ENCODE measurements at regions not wholly inside any gene's neighbourhood (a gene's known extent, or its start where the extent isn't known, plus 50 kb on each side); places are given as distances from the start of the nearest gene placed in this dataset.

- CTCF ChIA-PET (ENCODE audit: partially characterized antibody), result interaction anchor here (0.6 to 1.4 kb wide), 2 partner anchors 59 to 82 kb away, joined by 3 to 6 read pairs; no protein-coding TSS in a partner anchor
- no peak overlapping the region for H3K4ac ChIP-seq (replicated peaks; ENCODE audit: insufficient read length, low read depth, low read length)
These were observed 468.0 kb downstream of the TSHZ3 start for GRCh38 chr19:30881281-30881680.

More at GRCh38 chr19:30881281-30881680, 468.0 kb downstream of the TSHZ3 start:
- no peak for DNase-seq (ENCODE audit: low read depth in 1 of 2, low spot score in 2 of 2)
- no peak for TF ChIP-seq JUN (IDR thresholded peaks at IDR 0.05; ENCODE audit: low read depth, low read length)
- TF ChIP-seq ASH2L (IDR thresholded peaks at IDR 0.05; ENCODE audit: low read length), result no peak
- no peak for TF ChIP-seq ATF2 (IDR thresholded peaks at IDR 0.05; ENCODE audit: low read length)
- no peak for TF ChIP-seq EP300 (IDR thresholded peaks at IDR 0.05; ENCODE audit: borderline replicate concordance in 1 of 2, low read depth in 2 of 2, low read length in 2 of 2)
- H2BK5ac ChIP-seq (ENCODE audit: low read depth, low read length), result no peak overlapping the region
- H4K8ac ChIP-seq (ENCODE audit: extremely low read depth, insufficient read depth, low read length), result no peak overlapping the region; the same call in 1 of the 2 replicates
- H3K4me3 ChIP-seq (ENCODE audit: extremely low read depth in 1 of 4, insufficient read depth in 2 of 4, low read depth in 3 of 4, low read length in 4 of 4), result no peak overlapping the region
- H4K20me1 ChIP-seq (replicated peaks in 1 of 2; ENCODE audit: control insufficient read depth in 1 of 2, insufficient read depth in 2 of 2, low read length in 2 of 2), result no peaks in the 10 kb centered on the region
- H3K79me2 ChIP-seq (ENCODE audit: control insufficient read depth in 1 of 2, insufficient read depth in 2 of 2, low read length in 2 of 2), result no peaks in the 10 kb centered on the region
- H3K14ac ChIP-seq (ENCODE audit: insufficient read length), result no peak overlapping the region
- H3K4me2 ChIP-seq (ENCODE audit: insufficient read depth in 1 of 2, low read depth in 2 of 2, low read length in 2 of 2), result no peak overlapping the region
- no peak overlapping the region for H3K18ac ChIP-seq (ENCODE audit: extremely low read depth, low read length)
- H3K9me3 ChIP-seq (ENCODE audit: insufficient read depth in 2 of 2, low read depth in 1 of 2, low read length in 1 of 2), result 0 out of 4 replicates have a peak, but pooled peaks cover 0 to 2% of the 10 kb centered on the region in 2 experiments
- H2BK12ac ChIP-seq (ENCODE audit: low read depth, low read length), result no peak overlapping the region
- no peak overlapping the region for H2AFZ ChIP-seq (ENCODE audit: low read length)
- H3K27ac ChIP-seq (ENCODE audit: low read depth, low read length), result no peak overlapping the region
- peaks cover 0 to under 1% (median 0%) of the 10 kb centered on the region in 4 experiments; a peak in 1 of 7 replicates for H3K4me1 ChIP-seq (replicated peaks in 1 of 4; ENCODE audit: control insufficient read depth in 3 of 4, insufficient read depth in 4 of 4, low read length in 3 of 4)
- no peak for FAIRE-seq
- H4K91ac ChIP-seq (replicated peaks; ENCODE audit: insufficient read length, low read length), result no peak overlapping the region
- H2BK15ac ChIP-seq (ENCODE audit: low read length), result no peak overlapping the region
- H4K5ac ChIP-seq (ENCODE audit: insufficient read length, low read depth, low read length), result no peak overlapping the region
- no peak overlapping the region for H2AK5ac ChIP-seq (ENCODE audit: low read depth, low read length)
- POLR2A ChIA-PET (ENCODE audit: partially characterized antibody), result no interaction called here
- H3K9ac ChIP-seq (replicated peaks in 1 of 4; ENCODE audit: extremely low read depth in 1 of 4, low read depth in 3 of 4, low read length in 3 of 4), result no peak overlapping the region
- H3K23me2 ChIP-seq (ENCODE audit: low read depth, low read length), result no peaks in the 10 kb centered on the region
- H2BK20ac ChIP-seq (ENCODE audit: low read length), result no peak overlapping the region
- WGBS, 2 experiments (ENCODE audit: extremely low coverage in 1 of 2, insufficient coverage in 1 of 2, insufficient read length in 1 of 2, insufficient replicate concordance in 2 of 2, low coverage in 1 of 2, low lambda C conversion rate in 2 of 2, missing lambda C conversion rate in 1 of 2), result 88% methylated on average over 7 of the region's 7 CpGs; no CpG with 5 or more reads in 1 of the 2 experiments
- no peaks in the 10 kb centered on the region for H3K36me3 ChIP-seq (ENCODE audit: control insufficient read depth in 2 of 4, insufficient read depth in 4 of 4, low read length in 3 of 4)
- no peaks in the 10 kb centered on the region for H3K27me3 ChIP-seq (replicated peaks in 1 of 4; ENCODE audit: control insufficient read depth in 3 of 4, extremely low read depth in 1 of 4, insufficient read depth in 3 of 4, low read length in 3 of 4)
- H2BK120ac ChIP-seq (replicated peaks; ENCODE audit: low read depth, low read length), result no peak overlapping the region
- no peak overlapping the region for H3K56ac ChIP-seq (replicated peaks; ENCODE audit: insufficient read length, low read depth, low read length)
- H3K23ac ChIP-seq (ENCODE audit: insufficient read length), result no peak overlapping the region
- no peaks in the 10 kb centered on the region for H3K79me1 ChIP-seq (ENCODE audit: low read depth, low read length)
